ENCODE measurements at regions not wholly inside any gene's neighbourhood (a gene's known extent, or its start where the extent isn't known, plus 50 kb on each side); places are given as distances from the start of the nearest gene placed in this dataset.

DNA sequence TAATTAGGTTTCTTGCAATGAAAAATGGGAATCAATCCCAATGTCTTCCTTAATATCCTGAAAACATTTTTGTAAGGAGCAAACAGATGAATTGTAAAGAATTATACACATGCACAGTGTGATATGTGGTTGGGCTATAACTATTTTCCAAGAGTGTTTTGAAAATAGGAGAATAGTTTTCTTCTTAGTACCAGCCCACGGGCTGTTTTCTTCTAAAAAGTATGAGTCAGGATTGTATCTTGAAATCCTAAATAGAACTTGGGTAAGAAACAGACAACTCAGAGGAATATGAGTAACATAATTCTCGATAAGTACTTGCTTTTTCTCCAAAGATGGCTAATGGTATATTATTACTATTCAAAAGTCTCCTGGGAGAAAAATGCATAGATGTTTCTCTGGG lies 136.7 kb downstream of the MAGEC2 start:
- ChIA-PET CTCF (no interaction called here), POLR2A (no interaction called here)
- H3K4me1 ChIP-seq, result no peaks in the 10 kb centered on the region
- no peak overlapping the region for H3K27ac ChIP-seq
- H3K4me3 ChIP-seq, result no peak overlapping the region
- no peak for DNase-seq (ENCODE audit: low read depth in 1 of 2, low spot score in 1 of 2)
- TF ChIP-seq PHF8 (IDR thresholded peaks at IDR 0.05; ENCODE audit: borderline replicate concordance, low read depth) (no peak), FOXS1 (CRISPR knock-in tag; IDR thresholded peaks at IDR 0.05) (no peak), RCOR1 (IDR thresholded peaks at IDR 0.05; ENCODE audit: low read depth, low read length) (no peak), CEBPB (IDR thresholded peaks at IDR 0.05) (no peak), RFX5 (IDR thresholded peaks at IDR 0.05) (no peak), JUNB (IDR thresholded peaks at IDR 0.05) (no peak), ZFP36 (IDR thresholded peaks at IDR 0.05; ENCODE audit: borderline replicate concordance, partially characterized antibody) (no peak), TP53 (CRISPR knock-in tag; IDR thresholded peaks at IDR 0.05) (no peak)
- TF ChIP-seq, protein P1, sequence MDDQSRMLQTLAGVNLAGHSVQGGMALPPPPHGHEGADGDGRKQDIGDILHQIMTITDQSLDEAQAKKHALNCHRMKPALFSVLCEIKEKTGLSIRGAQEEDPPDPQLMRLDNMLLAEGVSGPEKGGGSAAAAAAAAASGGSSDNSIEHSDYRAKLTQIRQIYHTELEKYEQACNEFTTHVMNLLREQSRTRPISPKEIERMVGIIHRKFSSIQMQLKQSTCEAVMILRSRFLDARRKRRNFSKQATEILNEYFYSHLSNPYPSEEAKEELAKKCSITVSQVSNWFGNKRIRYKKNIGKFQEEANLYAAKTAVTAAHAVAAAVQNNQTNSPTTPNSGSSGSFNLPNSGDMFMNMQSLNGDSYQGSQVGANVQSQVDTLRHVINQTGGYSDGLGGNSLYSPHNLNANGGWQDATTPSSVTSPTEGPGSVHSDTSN (IDR thresholded peaks at IDR 0.05), result no peak
- no peaks in the 10 kb centered on the region for H3K9me3 ChIP-seq
- H3K4me2 ChIP-seq, result no peak overlapping the region
- FAIRE-seq, result no peak
- no peak for ATAC-seq
- 10% methylated on average over 2 of the region's 2 CpGs for WGBS (ENCODE audit: missing lambda C conversion rate)

DNA sequence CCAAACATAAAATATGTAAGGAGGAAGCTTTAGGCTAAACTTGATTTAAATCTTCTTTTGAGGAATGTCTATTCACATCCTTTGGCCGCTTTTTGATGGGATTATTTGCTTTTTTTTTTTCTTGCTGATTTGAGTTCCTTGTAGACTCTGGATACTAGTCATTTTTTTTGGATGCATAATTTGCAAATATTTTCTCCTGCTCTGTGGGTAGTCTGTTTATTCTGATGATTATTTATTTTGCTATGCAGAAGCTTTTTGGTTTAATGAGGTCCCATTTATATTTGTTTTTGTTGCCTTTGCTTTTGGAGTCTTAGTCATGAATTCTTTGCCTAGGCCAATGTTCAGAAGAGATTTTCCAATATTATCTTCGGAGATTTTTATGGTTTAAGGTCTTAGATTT lies 144.9 kb downstream of the MAGEC2 start:
- TF ChIP-seq KDM1A (IDR thresholded peaks at IDR 0.05; ENCODE audit: low read depth) (no peak), EHMT2 (IDR thresholded peaks at IDR 0.05; ENCODE audit: low read depth) (no peak), CBX2 (IDR thresholded peaks at IDR 0.05; ENCODE audit: borderline replicate concordance, low read depth) (no peak), NR3C1 (IDR thresholded peaks at IDR 0.05) (no peak), NFE2L2 (conservative IDR thresholded peaks at IDR 0.05; ENCODE audit: low read length) (no peak), ZFP36 (IDR thresholded peaks at IDR 0.05; ENCODE audit: borderline replicate concordance, partially characterized antibody) (no peak), JUN (IDR thresholded peaks at IDR 0.05) (no peak), NPAS2 (CRISPR knock-in tag; IDR thresholded peaks at IDR 0.05; ENCODE audit: borderline replicate concordance) (no peak), POLR2AphosphoS2 (conservative IDR thresholded peaks at IDR 0.05; ENCODE audit: low read length) (no peak), BHLHE40 (IDR thresholded peaks at IDR 0.05; ENCODE audit: low read depth, low read length) (no peak), FOSB (CRISPR knock-in tag; IDR thresholded peaks at IDR 0.05) (no peak), ZSCAN20 (CRISPR knock-in tag; IDR thresholded peaks at IDR 0.05) (no peak), CEBPB (IDR thresholded peaks at IDR 0.05) (no peak), RARB (CRISPR knock-in tag; IDR thresholded peaks at IDR 0.05) (no peak), PHF8 (IDR thresholded peaks at IDR 0.05; ENCODE audit: borderline replicate concordance, low read depth) (no peak)
- TF ChIP-seq, protein P2, sequence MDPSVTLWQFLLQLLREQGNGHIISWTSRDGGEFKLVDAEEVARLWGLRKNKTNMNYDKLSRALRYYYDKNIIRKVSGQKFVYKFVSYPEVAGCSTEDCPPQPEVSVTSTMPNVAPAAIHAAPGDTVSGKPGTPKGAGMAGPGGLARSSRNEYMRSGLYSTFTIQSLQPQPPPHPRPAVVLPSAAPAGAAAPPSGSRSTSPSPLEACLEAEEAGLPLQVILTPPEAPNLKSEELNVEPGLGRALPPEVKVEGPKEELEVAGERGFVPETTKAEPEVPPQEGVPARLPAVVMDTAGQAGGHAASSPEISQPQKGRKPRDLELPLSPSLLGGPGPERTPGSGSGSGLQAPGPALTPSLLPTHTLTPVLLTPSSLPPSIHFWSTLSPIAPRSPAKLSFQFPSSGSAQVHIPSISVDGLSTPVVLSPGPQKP (IDR thresholded peaks at IDR 0.05; ENCODE audit: low read depth, low read length), result no peak
- TF ChIP-seq, protein P3, sequence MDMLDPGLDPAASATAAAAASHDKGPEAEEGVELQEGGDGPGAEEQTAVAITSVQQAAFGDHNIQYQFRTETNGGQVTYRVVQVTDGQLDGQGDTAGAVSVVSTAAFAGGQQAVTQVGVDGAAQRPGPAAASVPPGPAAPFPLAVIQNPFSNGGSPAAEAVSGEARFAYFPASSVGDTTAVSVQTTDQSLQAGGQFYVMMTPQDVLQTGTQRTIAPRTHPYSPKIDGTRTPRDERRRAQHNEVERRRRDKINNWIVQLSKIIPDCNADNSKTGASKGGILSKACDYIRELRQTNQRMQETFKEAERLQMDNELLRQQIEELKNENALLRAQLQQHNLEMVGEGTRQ (IDR thresholded peaks at IDR 0.05), result no peak
- TF ChIP-seq, protein P4, sequence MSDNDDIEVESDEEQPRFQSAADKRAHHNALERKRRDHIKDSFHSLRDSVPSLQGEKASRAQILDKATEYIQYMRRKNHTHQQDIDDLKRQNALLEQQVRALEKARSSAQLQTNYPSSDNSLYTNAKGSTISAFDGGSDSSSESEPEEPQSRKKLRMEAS (IDR thresholded peaks at IDR 0.05), result no peak
- TF ChIP-seq, protein P5, sequence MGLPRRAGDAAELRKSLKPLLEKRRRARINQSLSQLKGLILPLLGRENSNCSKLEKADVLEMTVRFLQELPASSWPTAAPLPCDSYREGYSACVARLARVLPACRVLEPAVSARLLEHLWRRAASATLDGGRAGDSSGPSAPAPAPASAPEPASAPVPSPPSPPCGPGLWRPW (IDR thresholded peaks at IDR 0.05), result no peak
- TF ChIP-seq, protein P6, sequence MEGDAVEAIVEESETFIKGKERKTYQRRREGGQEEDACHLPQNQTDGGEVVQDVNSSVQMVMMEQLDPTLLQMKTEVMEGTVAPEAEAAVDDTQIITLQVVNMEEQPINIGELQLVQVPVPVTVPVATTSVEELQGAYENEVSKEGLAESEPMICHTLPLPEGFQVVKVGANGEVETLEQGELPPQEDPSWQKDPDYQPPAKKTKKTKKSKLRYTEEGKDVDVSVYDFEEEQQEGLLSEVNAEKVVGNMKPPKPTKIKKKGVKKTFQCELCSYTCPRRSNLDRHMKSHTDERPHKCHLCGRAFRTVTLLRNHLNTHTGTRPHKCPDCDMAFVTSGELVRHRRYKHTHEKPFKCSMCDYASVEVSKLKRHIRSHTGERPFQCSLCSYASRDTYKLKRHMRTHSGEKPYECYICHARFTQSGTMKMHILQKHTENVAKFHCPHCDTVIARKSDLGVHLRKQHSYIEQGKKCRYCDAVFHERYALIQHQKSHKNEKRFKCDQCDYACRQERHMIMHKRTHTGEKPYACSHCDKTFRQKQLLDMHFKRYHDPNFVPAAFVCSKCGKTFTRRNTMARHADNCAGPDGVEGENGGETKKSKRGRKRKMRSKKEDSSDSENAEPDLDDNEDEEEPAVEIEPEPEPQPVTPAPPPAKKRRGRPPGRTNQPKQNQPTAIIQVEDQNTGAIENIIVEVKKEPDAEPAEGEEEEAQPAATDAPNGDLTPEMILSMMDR (IDR thresholded peaks at IDR 0.05), result no peak
- ATAC-seq (no peak), FAIRE-seq (no peak), DNase-seq (ENCODE audit: low read depth in 1 of 2, low spot score in 1 of 2) (no peak)
- CTCF ChIA-PET, result interaction anchor here (0.7 kb wide), 1 partner anchor 1551 kb away, joined by 3 read pairs; no protein-coding TSS in a partner anchor
- Histone ChIP-seq H3K4me1 (no peaks in the 10 kb centered on the region), H3K27ac (no peak overlapping the region), H3K4me3 (no peak overlapping the region), H3K9me3 (no peaks in the 10 kb centered on the region), H3K4me2 (no peak overlapping the region)
- WGBS (ENCODE audit: missing lambda C conversion rate), result 34% methylated on average over 2 of the region's 2 CpGs
- POLR2A ChIA-PET, result no interaction called here

Measured in A549 (cell line).